CD4-positive, alpha-beta T cell treated with Interleukin-4 for 4 hours (primary cell): ENCODE measurements at regions not wholly inside any gene's neighbourhood (a gene's known extent, or its start where the extent isn't known, plus 50 kb on each side); places are given as distances from the start of the nearest gene placed in this dataset.
A peak's percentile ranks its signal among the peaks of the same experiment; 100 is the strongest.

Experiments
- DNase-seq: peaks from one replicate; pipeline ENCODE4 v3.0.0-alpha.2; 2020

GRCh38 chrX:22666441-22666840, 333.3 kb upstream of the DDX53 start:
- no peak for DNase-seq

GRCh38 chrX:22674932-22675331, 324.8 kb upstream of the DDX53 start:
- no peak for DNase-seq

- no peak for DNase-seq
Observed at GRCh38 chrX:22686138-22686541, 313.6 kb upstream of the DDX53 start.

- no peak for DNase-seq
Observed at GRCh38 chrX:22689290-22689689, 310.5 kb upstream of the DDX53 start.

- no peak for DNase-seq
Observed at GRCh38 chrX:22690116-22690515, 309.6 kb upstream of the DDX53 start.

- DNase-seq = no peak
Observed at GRCh38 chrX:22691966-22692565, 307.7 kb upstream of the DDX53 start.

- no peak for DNase-seq
Observed at GRCh38 chrX:22698151-22698550, 301.6 kb upstream of the DDX53 start.

- no peak for DNase-seq
Observed at GRCh38 chrX:22699581-22700091, 300.1 kb upstream of the DDX53 start.

GRCh38 chrX:22712942-22713341, 286.8 kb upstream of the DDX53 start:
- no peak for DNase-seq

- no peak for DNase-seq
Observed at GRCh38 chrX:22730542-22730941, 269.2 kb upstream of the DDX53 start.

GRCh38 chrX:22737541-22737940, 262.2 kb upstream of the DDX53 start:
- DNase-seq = no peak

- no peak for DNase-seq
Observed at GRCh38 chrX:22739276-22739675, 260.5 kb upstream of the DDX53 start.

- no peak for DNase-seq
Observed at GRCh38 chrX:22740836-22741235, 258.9 kb upstream of the DDX53 start.

GRCh38 chrX:22742174-22742573, 257.6 kb upstream of the DDX53 start:
- DNase-seq = no peak

GRCh38 chrX:22746081-22746480, 253.7 kb upstream of the DDX53 start:
- DNase-seq = no peak

- peak; percentile 43 for DNase-seq
Observed at GRCh38 chrX:22748093-22748999, 251.4 kb upstream of the DDX53 start.

GRCh38 chrX:22758807-22759481, 240.8 kb upstream of the DDX53 start:
- DNase-seq = no peak

- no peak for DNase-seq
Observed at GRCh38 chrX:22760513-22761057, 239.2 kb upstream of the DDX53 start.

- DNase-seq = no peak
Observed at GRCh38 chrX:22788221-22788620, 211.5 kb upstream of the DDX53 start.

GRCh38 chrX:22795671-22796070, 204.1 kb upstream of the DDX53 start:
- no peak for DNase-seq

- no peak for DNase-seq
Observed at GRCh38 chrX:22800360-22800759, 199.4 kb upstream of the DDX53 start.

- no peak for DNase-seq
Observed at GRCh38 chrX:22800806-22801205, 199.0 kb upstream of the DDX53 start.

- DNase-seq = no peak
Observed at GRCh38 chrX:22803353-22803752, 196.4 kb upstream of the DDX53 start.
